ENCODE measurements at regions not wholly inside any gene's neighbourhood (a gene's known extent, or its start where the extent isn't known, plus 50 kb on each side); places are given as distances from the start of the nearest gene placed in this dataset.

- H3K9me3 Mint-ChIP-seq = no peaks in the 10 kb centered on the region
- DNase-seq (ENCODE audit: low spot score) = no peak
- H3K4me2 ChIP-seq = no peak overlapping the region
- H3K36me3 Mint-ChIP-seq = no peaks in the 10 kb centered on the region
- no peaks in the 10 kb centered on the region for H3K4me1 Mint-ChIP-seq
- no peaks in the 10 kb centered on the region for H4K20me1 ChIP-seq (ENCODE audit: low read depth)
- peak overlapping the region; percentile 12 for H2AFZ ChIP-seq (replicated peaks)
- no peak overlapping the region for H3K4me3 Mint-ChIP-seq
- no peak overlapping the region for H3K4me3 ChIP-seq
- no peaks in the 10 kb centered on the region for H3F3A ChIP-seq (ENCODE audit: low read depth)
- H3K9me3 ChIP-seq (ENCODE audit: low read depth) = no peaks in the 10 kb centered on the region
- H3K36me3 ChIP-seq = no peaks in the 10 kb centered on the region
- peaks cover 2% of the 10 kb centered on the region for H3K27me3 Mint-ChIP-seq (ENCODE audit: insufficient read depth, low read depth)
- no peak overlapping the region for H3K27ac Mint-ChIP-seq
- no peak overlapping the region for H3K27ac ChIP-seq
- H3K4me1 ChIP-seq = no peaks in the 10 kb centered on the region
- TF ChIP-seq CTCF (IDR thresholded peaks at IDR 0.05) (no peak), EZH2 (IDR thresholded peaks at IDR 0.05) (no peak), EZH2phosphoT487 (IDR thresholded peaks at IDR 0.05) (no peak)
- H3K27me3 ChIP-seq = no peaks in the 10 kb centered on the region
- no peak overlapping the region for H3K9ac ChIP-seq
- no peaks in the 10 kb centered on the region for H3K79me2 ChIP-seq (ENCODE audit: low read depth)
Measured at GRCh38 chr1:83516369-83516768, 482.6 kb downstream of the TTLL7 start.

GRCh38 chr1:83515578-83516154, 483.3 kb downstream of the TTLL7 start:
- Histone ChIP-seq H3K9me3 (ENCODE audit: low read depth) (no peaks in the 10 kb centered on the region), H3K27ac (no peak overlapping the region), H3K27me3 (no peaks in the 10 kb centered on the region), H3K36me3 (no peaks in the 10 kb centered on the region), H3K4me3 (no peak overlapping the region), H3K4me1 (no peaks in the 10 kb centered on the region), H2AFZ (replicated peaks) (peak overlapping the region; percentile 12), H4K20me1 (ENCODE audit: low read depth) (no peaks in the 10 kb centered on the region), H3K4me2 (no peak overlapping the region), H3F3A (ENCODE audit: low read depth) (no peaks in the 10 kb centered on the region), H3K9ac (no peak overlapping the region), H3K79me2 (ENCODE audit: low read depth) (no peaks in the 10 kb centered on the region)
- TF ChIP-seq EZH2phosphoT487 (IDR thresholded peaks at IDR 0.05) (no peak), CTCF (IDR thresholded peaks at IDR 0.05) (no peak), EZH2 (IDR thresholded peaks at IDR 0.05) (no peak)
- no peak overlapping the region for H3K4me3 Mint-ChIP-seq
- H3K36me3 Mint-ChIP-seq = no peaks in the 10 kb centered on the region
- DNase-seq (ENCODE audit: low spot score) = no peak
- H3K27me3 Mint-ChIP-seq (ENCODE audit: insufficient read depth, low read depth) = peaks cover 2% of the 10 kb centered on the region
- no peaks in the 10 kb centered on the region for H3K4me1 Mint-ChIP-seq
- H3K27ac Mint-ChIP-seq = no peak overlapping the region
- no peaks in the 10 kb centered on the region for H3K9me3 Mint-ChIP-seq

GRCh38 chr1:83512373-83513193, 486.3 kb downstream of the TTLL7 start:
- DNase-seq (ENCODE audit: low spot score) = no peak
- Histone ChIP-seq H3F3A (ENCODE audit: low read depth) (no peaks in the 10 kb centered on the region), H2AFZ (replicated peaks) (no peak overlapping the region), H3K36me3 (no peaks in the 10 kb centered on the region), H4K20me1 (ENCODE audit: low read depth) (no peaks in the 10 kb centered on the region), H3K79me2 (ENCODE audit: low read depth) (no peaks in the 10 kb centered on the region), H3K27me3 (no peaks in the 10 kb centered on the region), H3K9me3 (ENCODE audit: low read depth) (no peaks in the 10 kb centered on the region), H3K9ac (no peak overlapping the region), H3K4me1 (peaks cover 3% of the 10 kb centered on the region), H3K4me2 (no peak overlapping the region), H3K27ac (no peak overlapping the region), H3K4me3 (no peak overlapping the region)
- Mint-ChIP-seq H3K9me3 (no peaks in the 10 kb centered on the region), H3K27me3 (ENCODE audit: insufficient read depth, low read depth) (peaks cover 2% of the 10 kb centered on the region), H3K27ac (no peak overlapping the region), H3K36me3 (no peaks in the 10 kb centered on the region), H3K4me1 (peaks cover 9% of the 10 kb centered on the region), H3K4me3 (no peak overlapping the region)
- TF ChIP-seq EZH2 (IDR thresholded peaks at IDR 0.05) = no peak
- TF ChIP-seq EZH2phosphoT487 (IDR thresholded peaks at IDR 0.05) = no peak
- no peak for TF ChIP-seq CTCF (IDR thresholded peaks at IDR 0.05)
